CD4-positive, alpha-beta T cell treated with Interleukin-6 for 4 hours (primary cell): ENCODE measurements at regions not wholly inside any gene's neighbourhood (a gene's known extent, or its start where the extent isn't known, plus 50 kb on each side); places are given as distances from the start of the nearest gene placed in this dataset.

Source experiments
- DNase-seq: peaks from one replicate; pipeline ENCODE4 v3.0.0-alpha.2; 2020; ENCODE audit warnings: mixed read lengths

- DNase-seq = no peak
These were observed 1051.4 kb downstream of the AGBL1 start for GRCh38 chr15:87131067-87131466.

- DNase-seq = no peak
These were observed 1050.2 kb downstream of the AGBL1 start for GRCh38 chr15:87129916-87130315.

- DNase-seq = no peak
These were observed 1044.2 kb downstream of the AGBL1 start for GRCh38 chr15:87123676-87124382.

GRCh38 chr15:87121336-87121735 lies 1041.7 kb downstream of the AGBL1 start:
- DNase-seq = no peak

- DNase-seq = no peak
These were observed 1040.9 kb downstream of the AGBL1 start for GRCh38 chr15:87120555-87120954.

DNA sequence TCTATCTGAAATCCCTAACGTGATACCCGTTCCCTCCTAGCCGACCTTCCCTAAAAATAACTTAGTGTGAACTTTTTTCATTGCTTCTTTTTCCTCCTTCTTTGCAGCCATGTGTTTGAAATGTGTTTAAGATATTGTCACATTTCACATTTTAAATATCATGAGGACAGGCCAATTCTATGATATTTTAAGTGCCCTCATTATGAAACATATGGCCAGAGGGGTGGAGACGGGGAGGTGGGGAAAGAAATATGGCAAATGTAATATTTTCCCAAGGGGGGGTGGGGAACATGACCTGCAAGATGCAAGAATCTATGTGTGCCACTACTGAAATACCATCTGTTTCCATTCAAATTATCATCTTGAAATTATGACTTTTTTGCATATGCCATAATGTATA lies 1039.2 kb downstream of the AGBL1 start:
- DNase-seq = no peak

- DNase-seq = no peak
These were observed 1038.8 kb downstream of the AGBL1 start for GRCh38 chr15:87118435-87118834.

GRCh38 chr15:87115795-87116194 lies 1036.1 kb downstream of the AGBL1 start:
- no peak for DNase-seq

DNA sequence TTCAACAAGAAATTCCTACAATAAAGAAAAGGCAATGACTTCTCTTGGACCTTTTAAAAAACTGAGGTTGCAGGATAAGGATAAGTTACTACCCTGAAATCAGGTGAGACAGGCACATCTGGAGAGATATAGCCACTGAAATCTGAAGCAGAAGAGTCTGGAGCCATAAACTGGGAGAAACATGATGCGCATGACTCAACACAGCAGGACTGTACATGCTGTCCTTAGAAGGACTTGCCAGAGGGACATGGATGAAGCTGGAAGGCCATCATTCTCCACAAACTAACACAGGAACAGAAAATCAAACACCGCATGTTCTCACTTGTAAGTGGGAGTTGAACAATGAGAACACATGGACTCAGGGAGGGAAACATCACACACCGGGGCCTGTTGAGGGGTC lies 1020.2 kb downstream of the AGBL1 start:
- no peak for DNase-seq

GRCh38 chr15:87089551-87089950 lies 1009.9 kb downstream of the AGBL1 start:
- DNase-seq = no peak

- no peak for DNase-seq
These were observed 1003.5 kb downstream of the AGBL1 start for GRCh38 chr15:87083201-87083600.

- no peak for DNase-seq
These were observed 1002.9 kb downstream of the AGBL1 start for GRCh38 chr15:87082581-87082980.

DNA sequence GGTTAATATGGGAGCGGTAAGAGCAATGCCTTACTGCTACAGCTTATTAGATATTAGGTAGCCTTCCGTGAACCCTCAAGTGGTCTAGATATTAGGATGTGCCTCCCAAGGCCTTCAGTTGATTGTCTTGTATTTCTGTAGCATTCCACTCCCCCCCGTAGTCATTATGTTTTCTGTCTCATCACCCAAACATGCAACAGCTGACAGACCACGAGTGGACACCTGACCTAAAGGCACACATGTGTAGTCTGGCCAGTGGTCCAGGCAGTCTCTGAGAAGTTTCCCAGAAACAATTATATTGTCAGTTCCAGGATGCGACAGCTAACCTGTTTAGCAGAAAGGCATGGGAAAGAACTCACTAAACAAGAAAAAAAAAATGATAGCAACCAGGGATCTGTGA lies 1000.9 kb downstream of the AGBL1 start:
- DNase-seq = no peak
